A673 (cell line): ENCODE measurements at regions not wholly inside any gene's neighbourhood (a gene's known extent, or its start where the extent isn't known, plus 50 kb on each side); places are given as distances from the start of the nearest gene placed in this dataset.

Experiments used
- EZH2 ChIP-seq: fragments of 200-600 bp; sonication (generic); IDR thresholded peaks from 2 replicates; pipeline ENCODE4 v1.6.1; 2017; ENCODE audit warnings: borderline replicate concordance, low read depth, mild to moderate bottlenecking, mixed read lengths, antibody characterized with exemption, low read length; ENCODE audit not compliant: poor library complexity, severe bottlenecking
- TF ChIP-seq, protein P1 (sequence below): fragments of 300-800, 200-600 bp; sonication (generic); conservative IDR thresholded peaks from 2 replicates; pipeline ENCODE4 v1.5.1; 2017; ENCODE audit warnings: low read depth, mild to moderate bottlenecking, antibody characterized with exemption, low read length, moderate library complexity, mixed read lengths

DNA sequence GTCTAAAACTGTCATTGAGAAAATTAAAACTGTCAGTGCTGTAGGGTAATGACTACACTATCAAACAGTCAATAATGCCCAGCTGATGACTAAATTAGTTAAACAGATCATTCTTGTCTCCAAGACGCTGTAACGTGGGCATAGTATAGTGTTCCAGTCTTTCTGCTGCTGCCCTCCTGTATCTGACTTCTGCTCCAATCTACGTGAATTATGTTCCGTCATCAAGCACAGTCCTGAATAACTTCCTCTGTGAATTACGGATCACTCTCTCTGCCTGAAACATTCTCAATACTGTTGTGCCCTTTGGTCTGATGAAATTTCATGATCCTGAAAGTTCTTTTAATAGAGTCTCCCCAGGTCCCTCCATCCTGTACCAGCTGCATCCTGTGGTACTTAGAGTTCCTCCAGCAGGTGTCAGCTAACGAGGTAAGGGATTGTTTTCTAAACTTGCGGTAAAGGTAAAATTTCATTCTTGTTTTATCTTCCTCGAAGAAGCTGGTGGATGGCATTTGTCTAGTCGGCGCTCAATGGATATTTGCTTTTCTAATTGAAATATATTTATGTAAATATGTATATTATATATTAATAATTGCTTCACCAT lies 393.5 kb upstream of the ADARB2 start:
- TF ChIP-seq, protein P1, sequence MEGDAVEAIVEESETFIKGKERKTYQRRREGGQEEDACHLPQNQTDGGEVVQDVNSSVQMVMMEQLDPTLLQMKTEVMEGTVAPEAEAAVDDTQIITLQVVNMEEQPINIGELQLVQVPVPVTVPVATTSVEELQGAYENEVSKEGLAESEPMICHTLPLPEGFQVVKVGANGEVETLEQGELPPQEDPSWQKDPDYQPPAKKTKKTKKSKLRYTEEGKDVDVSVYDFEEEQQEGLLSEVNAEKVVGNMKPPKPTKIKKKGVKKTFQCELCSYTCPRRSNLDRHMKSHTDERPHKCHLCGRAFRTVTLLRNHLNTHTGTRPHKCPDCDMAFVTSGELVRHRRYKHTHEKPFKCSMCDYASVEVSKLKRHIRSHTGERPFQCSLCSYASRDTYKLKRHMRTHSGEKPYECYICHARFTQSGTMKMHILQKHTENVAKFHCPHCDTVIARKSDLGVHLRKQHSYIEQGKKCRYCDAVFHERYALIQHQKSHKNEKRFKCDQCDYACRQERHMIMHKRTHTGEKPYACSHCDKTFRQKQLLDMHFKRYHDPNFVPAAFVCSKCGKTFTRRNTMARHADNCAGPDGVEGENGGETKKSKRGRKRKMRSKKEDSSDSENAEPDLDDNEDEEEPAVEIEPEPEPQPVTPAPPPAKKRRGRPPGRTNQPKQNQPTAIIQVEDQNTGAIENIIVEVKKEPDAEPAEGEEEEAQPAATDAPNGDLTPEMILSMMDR = no peak
- TF ChIP-seq EZH2 = no peak
